SK-N-SH treated with all-trans-retinoic acid at 6 μM for 48 hours (cell line): ENCODE measurements at regions not wholly inside any gene's neighbourhood (a gene's known extent, or its start where the extent isn't known, plus 50 kb on each side); places are given as distances from the start of the nearest gene placed in this dataset.

Source experiments
- ARNTL ChIP-seq: fragments of 450-650 bp; formaldehyde crosslinking; IDR thresholded peaks from 2 replicates; pipeline ENCODE4 v1.5.0; 2020; ENCODE audit warnings: low read depth, mild to moderate bottlenecking, moderate library complexity, borderline replicate concordance
- BACH2 ChIP-seq: fragments of 250-450 bp; sonication (Bioruptor Pico); IDR thresholded peaks from 2 replicates; pipeline ENCODE4 v1.9.0; 2021; ENCODE audit warnings: mild to moderate bottlenecking, borderline replicate concordance
- CREB5 ChIP-seq: fragments of 250-450 bp; sonication (Bioruptor Pico); IDR thresholded peaks from 2 replicates; pipeline ENCODE4 v1.5.1; 2020; ENCODE audit warnings: low read depth, mild to moderate bottlenecking, moderate library complexity
- OSR1 ChIP-seq: fragments of 250-450 bp; sonication (Bioruptor Pico); IDR thresholded peaks from 2 replicates; pipeline ENCODE4 v1.8.0; 2022; ENCODE audit warnings: moderate library complexity, mild to moderate bottlenecking, inconsistent platforms
- PATZ1 ChIP-seq: fragments of 250-450 bp; sonication (Bioruptor Pico); IDR thresholded peaks from 2 replicates; pipeline ENCODE4 v1.8.0; 2020; ENCODE audit warnings: mild to moderate bottlenecking, moderate library complexity, borderline replicate concordance
- RARB ChIP-seq: fragments of 250-450 bp; sonication (Bioruptor Pico); IDR thresholded peaks from 2 replicates; pipeline ENCODE4 v1.8.0; 2021; ENCODE audit warnings: mild to moderate bottlenecking, moderate library complexity
- SNAI2 ChIP-seq: fragments of 250-450 bp; sonication (Bioruptor Pico); IDR thresholded peaks from 2 replicates; pipeline ENCODE4 v1.5.0; 2020; ENCODE audit warnings: mild to moderate bottlenecking, moderate library complexity
- TCF4 ChIP-seq: fragments of 250-450 bp; sonication (Bioruptor Pico); IDR thresholded peaks from 2 replicates; pipeline ENCODE4 v1.8.0; 2021; ENCODE audit warnings: mild to moderate bottlenecking, moderate library complexity, borderline replicate concordance
- TOX ChIP-seq: fragments of 250-450 bp; sonication (Bioruptor Pico); IDR thresholded peaks from 2 replicates; pipeline ENCODE4 v1.8.0; 2021; ENCODE audit warnings: mild to moderate bottlenecking, moderate library complexity, borderline replicate concordance
- ZC3H10 ChIP-seq: fragments of 250-450 bp; sonication (Bioruptor Pico); IDR thresholded peaks from 2 replicates; pipeline ENCODE4 v1.5.1; 2021; ENCODE audit warnings: mild to moderate bottlenecking, moderate library complexity
- ZFP3 ChIP-seq: fragments of 250-450 bp; sonication (Bioruptor Pico); IDR thresholded peaks from 2 replicates; pipeline ENCODE4 v1.5.0; 2020; ENCODE audit warnings: mild to moderate bottlenecking, moderate library complexity
- ZNF565 ChIP-seq: fragments of 450-650 bp; formaldehyde crosslinking; conservative IDR thresholded peaks from 2 replicates; pipeline ENCODE4 v1.5.0; 2020; ENCODE audit warnings: low read depth, mild to moderate bottlenecking, moderate library complexity

GRCh38 chr6:170032706-170033309, 258.1 kb downstream of the DLL1 start:
- TF ChIP-seq SNAI2 (no peak), CREB5 (CRISPR knock-in tag) (no peak), TCF4 (no peak), ZNF565 (CRISPR knock-in tag) (no peak), TOX (CRISPR knock-in tag) (no peak), PATZ1 (CRISPR knock-in tag) (no peak), RARB (CRISPR knock-in tag) (no peak), BACH2 (CRISPR knock-in tag) (no peak), OSR1 (CRISPR knock-in tag) (no peak), ZFP3 (CRISPR knock-in tag) (no peak), ZC3H10 (CRISPR knock-in tag) (no peak), ARNTL (CRISPR knock-in tag) (no peak)
